ENCODE measurements at regions not wholly inside any gene's neighbourhood (a gene's known extent, or its start where the extent isn't known, plus 50 kb on each side); places are given as distances from the start of the nearest gene placed in this dataset.

DNA sequence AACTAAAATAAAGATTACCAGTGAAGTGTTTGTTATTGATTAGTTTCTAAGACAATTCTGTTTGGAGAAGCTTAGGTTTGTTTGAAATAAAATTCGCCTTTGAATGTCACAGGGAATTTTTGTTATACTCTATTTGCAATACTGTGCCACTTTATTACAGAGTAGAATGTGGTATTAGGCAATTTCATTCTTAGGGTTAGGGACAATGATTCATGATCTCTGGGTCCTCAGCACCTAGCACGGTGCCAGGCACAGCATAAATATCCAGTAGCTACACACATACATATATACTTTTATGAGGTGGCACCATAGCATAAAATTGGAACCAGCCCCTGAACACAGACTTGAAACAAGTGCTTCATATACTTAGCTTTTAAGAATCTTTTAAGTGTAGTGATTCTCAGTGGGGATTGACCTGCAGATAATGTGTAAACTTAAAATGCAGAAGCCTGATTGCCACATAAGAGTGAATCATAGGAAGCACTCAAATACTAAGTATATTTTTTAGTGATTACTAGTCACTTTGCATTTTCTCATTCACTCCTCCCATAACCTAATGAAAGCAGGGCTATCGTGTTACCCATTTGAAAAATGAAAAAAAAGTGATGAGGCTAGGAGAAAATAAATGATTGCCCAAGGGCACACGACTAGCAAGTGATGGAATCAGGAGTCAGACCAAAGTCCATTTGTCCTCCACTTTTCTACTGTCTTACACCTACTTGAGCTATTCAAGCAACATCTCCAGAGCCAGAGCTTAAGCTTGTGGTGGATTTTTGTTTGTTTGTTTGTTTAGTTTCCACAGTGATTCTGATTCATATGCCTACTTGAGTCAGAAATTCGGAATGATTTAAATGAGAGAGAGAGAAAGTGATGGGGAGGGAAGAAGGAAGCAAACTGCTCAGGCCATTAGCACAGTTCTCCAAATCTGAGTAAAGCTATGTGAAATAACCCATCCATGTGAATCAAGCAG, 366.0 kb upstream of the FGF13 start:
- TF ChIP-seq, protein P1, sequence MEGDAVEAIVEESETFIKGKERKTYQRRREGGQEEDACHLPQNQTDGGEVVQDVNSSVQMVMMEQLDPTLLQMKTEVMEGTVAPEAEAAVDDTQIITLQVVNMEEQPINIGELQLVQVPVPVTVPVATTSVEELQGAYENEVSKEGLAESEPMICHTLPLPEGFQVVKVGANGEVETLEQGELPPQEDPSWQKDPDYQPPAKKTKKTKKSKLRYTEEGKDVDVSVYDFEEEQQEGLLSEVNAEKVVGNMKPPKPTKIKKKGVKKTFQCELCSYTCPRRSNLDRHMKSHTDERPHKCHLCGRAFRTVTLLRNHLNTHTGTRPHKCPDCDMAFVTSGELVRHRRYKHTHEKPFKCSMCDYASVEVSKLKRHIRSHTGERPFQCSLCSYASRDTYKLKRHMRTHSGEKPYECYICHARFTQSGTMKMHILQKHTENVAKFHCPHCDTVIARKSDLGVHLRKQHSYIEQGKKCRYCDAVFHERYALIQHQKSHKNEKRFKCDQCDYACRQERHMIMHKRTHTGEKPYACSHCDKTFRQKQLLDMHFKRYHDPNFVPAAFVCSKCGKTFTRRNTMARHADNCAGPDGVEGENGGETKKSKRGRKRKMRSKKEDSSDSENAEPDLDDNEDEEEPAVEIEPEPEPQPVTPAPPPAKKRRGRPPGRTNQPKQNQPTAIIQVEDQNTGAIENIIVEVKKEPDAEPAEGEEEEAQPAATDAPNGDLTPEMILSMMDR (IDR thresholded peaks at IDR 0.05): no peak
- TF ChIP-seq POLR2AphosphoS5 (IDR thresholded peaks at IDR 0.05) (no peak), POLR2A (IDR thresholded peaks at IDR 0.05) (no peak)

All from transverse colon (tissue), 4 donors.